Fibroblast of mammary gland (primary cell): ENCODE measurements at regions not wholly inside any gene's neighbourhood (a gene's known extent, or its start where the extent isn't known, plus 50 kb on each side); places are given as distances from the start of the nearest gene placed in this dataset.
A peak's percentile ranks its signal among the peaks of the same experiment; 100 is the strongest.

Source experiments
- DNase-seq: peaks from one replicate; pipeline ENCODE4 v3.0.0-alpha.2; 2010; ENCODE audit warnings: low read depth
- H3K4me3 ChIP-seq: 2 replicates; pipeline ENCODE4 v1.5.1; 2011; ENCODE audit warnings: low read depth, mild to moderate bottlenecking, low read length, moderate library complexity; ENCODE audit not compliant: control insufficient read depth
- TF ChIP-seq, protein P1 (sequence below): conservative IDR thresholded peaks from 2 replicates; pipeline ENCODE4 v1.5.1; 2011; ENCODE audit warnings: low read depth, low read length, inconsistent platforms; ENCODE audit not compliant: control insufficient read depth, insufficient read depth

DNA sequence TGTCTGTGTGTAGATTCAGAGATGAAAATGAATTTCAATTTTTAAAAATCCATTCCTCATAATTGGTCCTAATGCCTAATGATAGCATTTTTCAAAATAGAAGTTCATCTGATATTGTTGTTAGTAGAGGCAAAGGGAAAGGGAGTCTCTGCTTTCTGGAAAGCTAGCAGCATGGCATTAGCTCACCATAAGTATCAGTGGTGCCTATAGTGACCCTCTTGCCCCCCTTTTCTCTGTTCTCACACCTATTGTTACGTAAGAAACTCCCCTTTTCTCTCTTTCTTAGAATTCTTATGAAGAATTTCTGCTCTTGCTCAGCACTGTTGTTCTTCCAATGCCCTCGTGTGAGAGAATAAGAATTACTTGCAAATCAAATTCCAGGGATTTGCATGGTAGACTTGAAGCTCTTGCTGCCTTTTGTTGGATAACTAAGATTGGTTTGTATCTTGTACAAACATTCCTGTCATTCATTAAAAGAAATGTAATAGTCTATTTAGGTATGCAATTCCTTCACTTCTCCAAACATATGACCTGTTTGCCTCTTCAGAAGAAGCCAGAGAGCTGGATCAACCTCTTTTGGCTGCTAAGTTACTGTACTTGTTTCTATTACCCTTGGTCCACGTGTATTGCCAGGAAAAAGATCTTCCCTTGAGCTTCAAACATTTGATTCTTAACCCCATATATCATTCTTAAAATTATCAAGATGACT lies 69.2 kb upstream of the MAGI3 start:
- H3K4me3 ChIP-seq: no peak overlapping the region
- no peak for DNase-seq
- TF ChIP-seq, protein P1, sequence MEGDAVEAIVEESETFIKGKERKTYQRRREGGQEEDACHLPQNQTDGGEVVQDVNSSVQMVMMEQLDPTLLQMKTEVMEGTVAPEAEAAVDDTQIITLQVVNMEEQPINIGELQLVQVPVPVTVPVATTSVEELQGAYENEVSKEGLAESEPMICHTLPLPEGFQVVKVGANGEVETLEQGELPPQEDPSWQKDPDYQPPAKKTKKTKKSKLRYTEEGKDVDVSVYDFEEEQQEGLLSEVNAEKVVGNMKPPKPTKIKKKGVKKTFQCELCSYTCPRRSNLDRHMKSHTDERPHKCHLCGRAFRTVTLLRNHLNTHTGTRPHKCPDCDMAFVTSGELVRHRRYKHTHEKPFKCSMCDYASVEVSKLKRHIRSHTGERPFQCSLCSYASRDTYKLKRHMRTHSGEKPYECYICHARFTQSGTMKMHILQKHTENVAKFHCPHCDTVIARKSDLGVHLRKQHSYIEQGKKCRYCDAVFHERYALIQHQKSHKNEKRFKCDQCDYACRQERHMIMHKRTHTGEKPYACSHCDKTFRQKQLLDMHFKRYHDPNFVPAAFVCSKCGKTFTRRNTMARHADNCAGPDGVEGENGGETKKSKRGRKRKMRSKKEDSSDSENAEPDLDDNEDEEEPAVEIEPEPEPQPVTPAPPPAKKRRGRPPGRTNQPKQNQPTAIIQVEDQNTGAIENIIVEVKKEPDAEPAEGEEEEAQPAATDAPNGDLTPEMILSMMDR: no peak

DNA sequence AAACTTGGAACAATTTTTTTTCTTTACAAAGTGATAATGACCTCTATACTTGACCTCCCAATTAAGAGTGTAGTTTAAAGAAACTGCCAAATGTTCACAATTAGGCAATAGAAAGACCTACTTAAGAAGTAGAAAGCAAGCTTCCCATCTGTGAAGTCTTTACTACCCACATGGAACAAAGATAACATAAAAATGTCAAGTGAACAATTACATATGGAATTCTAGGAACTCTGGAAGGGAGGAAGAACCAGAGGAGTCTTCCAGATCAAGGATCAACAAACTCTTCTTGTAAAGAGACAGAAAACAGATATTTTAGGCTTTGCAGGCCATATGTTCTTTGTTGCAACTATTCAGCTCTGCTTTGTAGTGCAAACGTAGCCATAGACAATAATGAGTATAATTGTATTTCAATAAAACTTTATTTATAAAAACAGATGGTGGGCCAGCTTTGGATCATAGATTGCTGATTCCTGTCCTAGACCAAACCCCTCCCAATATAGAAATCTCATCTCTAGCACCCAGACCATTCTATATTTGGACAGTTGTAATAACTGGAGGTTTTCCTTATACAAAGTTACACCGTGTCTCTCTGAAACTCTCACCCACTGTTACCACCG lies 68.4 kb upstream of the MAGI3 start:
- TF ChIP-seq, protein P1: no peak
- no peak overlapping the region for H3K4me3 ChIP-seq
- no peak for DNase-seq

DNA sequence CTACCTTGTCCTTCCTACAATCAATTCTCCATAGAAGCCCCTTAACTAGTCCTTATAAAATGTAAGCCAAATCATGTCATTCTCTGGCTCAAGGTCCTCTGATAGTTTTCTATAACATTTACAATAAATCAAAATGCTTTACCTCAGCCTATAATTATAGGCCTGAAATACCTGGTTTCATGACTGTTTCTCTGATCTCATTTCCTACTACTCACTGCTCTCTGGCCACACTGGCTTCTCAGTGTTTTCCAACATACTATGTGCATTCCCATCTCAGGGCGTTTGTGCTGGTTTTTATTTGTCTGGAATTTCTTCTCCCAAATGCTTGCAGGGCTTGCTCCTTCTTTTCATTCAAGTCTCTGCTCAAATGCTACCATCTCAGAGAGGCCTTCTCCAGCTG lies 67.9 kb upstream of the MAGI3 start:
- no peak for DNase-seq
- H3K4me3 ChIP-seq: no peak overlapping the region
- TF ChIP-seq, protein P1: no peak

DNA sequence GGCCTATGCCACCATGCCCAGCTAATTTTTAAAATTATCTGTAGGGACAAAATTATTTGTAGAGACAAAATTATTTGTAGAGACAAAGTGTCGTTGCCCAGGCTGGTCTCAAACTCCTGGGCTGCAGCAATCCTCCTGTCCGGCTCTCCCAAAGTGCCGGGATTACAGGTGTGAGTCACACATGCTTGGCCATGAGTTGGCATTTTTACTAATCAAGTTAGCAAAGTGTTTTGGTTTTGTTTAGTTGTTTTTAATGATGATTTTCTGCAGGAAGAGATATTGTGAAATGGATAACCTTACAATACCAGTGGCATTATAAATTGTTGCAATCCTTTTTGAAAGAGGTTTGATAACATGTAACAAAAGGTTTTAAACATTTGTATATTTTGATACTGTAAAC lies 65.3 kb upstream of the MAGI3 start:
- DNase-seq: peak; percentile 43
- TF ChIP-seq, protein P1: no peak
- H3K4me3 ChIP-seq: no peak overlapping the region

DNA sequence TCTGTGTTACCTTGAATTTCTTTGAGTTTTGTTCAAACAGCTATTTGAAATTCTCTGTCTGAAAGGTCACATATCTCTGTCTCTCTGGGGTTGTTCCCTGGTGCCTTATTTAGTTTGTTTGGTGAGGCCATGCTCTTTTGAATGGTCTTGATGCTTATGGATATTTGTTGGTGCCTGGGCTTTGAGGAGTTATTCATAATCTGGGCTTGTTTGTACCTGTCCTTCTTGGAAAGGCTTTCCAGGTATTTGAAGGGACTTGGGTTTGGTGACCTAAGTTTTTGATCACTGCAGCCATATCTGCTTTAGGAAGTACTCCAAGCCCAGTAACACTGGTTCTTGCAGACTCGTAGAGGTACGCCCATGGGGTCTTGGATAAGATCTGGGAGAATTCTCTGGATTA lies 63.3 kb upstream of the MAGI3 start:
- no peak for DNase-seq
- TF ChIP-seq, protein P1: no peak
- no peak overlapping the region for H3K4me3 ChIP-seq

DNA sequence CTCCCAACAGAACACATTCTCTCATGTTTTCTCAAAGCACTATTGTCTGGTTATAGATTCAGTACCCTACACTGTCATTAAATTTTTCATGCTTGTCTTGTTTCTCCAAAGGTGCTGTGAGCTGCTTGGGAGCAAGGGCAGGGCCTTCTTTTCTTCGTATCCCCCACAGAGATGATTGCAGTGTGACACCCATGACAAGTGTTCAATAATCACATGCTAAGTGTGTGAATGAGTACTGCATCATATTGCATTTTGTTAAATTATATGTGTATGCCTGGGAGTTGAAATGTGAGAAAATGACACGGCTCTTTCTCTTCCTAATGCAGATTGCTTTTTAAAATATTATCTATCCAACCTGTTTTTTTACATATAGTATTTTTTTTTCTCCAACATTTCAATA lies 57.3 kb upstream of the MAGI3 start:
- no peak overlapping the region for H3K4me3 ChIP-seq
- no peak for DNase-seq
- TF ChIP-seq, protein P1: no peak
